HepG2 (cell line): ENCODE measurements at regions not wholly inside any gene's neighbourhood (a gene's known extent, or its start where the extent isn't known, plus 50 kb on each side); places are given as distances from the start of the nearest gene placed in this dataset.

Source experiments
- GATAD2A ChIP-seq: IDR thresholded peaks from 2 replicates; pipeline ENCODE4 v1.6.1; 2016
- JUN ChIP-seq: sonication (generic); formaldehyde crosslinking; IDR thresholded peaks from 2 replicates; pipeline ENCODE4 v1.4.0; 2020; ENCODE audit warnings: mild to moderate bottlenecking, missing genetic modification reagents
- LRRFIP1 ChIP-seq: sonication (generic); formaldehyde crosslinking; conservative IDR thresholded peaks from 2 replicates; pipeline ENCODE4 v1.4.0; 2020; ENCODE audit warnings: missing genetic modification reagents
- MAFF ChIP-seq: IDR thresholded peaks from 2 replicates; pipeline ENCODE4 v1.6.1; 2011; ENCODE audit warnings: low read depth, low read length, improper control_type of control experiment
- MIER3 ChIP-seq: IDR thresholded peaks from 2 replicates; pipeline ENCODE4 v1.6.1; 2016; ENCODE audit warnings: missing compliant biosample characterization, borderline replicate concordance
- MIXL1 ChIP-seq: IDR thresholded peaks from 2 replicates; pipeline ENCODE4 v1.6.1; 2016
- NFE2L1 ChIP-seq: sonication (generic); formaldehyde crosslinking; IDR thresholded peaks from 2 replicates; pipeline ENCODE4 v1.4.0; 2020; ENCODE audit warnings: missing genetic modification reagents, mild to moderate bottlenecking, borderline replicate concordance
- PAX8 ChIP-seq: sonication (generic); formaldehyde crosslinking; IDR thresholded peaks from 2 replicates; pipeline ENCODE4 v1.8.0; 2022; ENCODE audit warnings: mild to moderate bottlenecking, missing genetic modification reagents, borderline replicate concordance
- RELA ChIP-seq: sonication (generic); formaldehyde crosslinking; IDR thresholded peaks from 2 replicates; pipeline ENCODE4 v1.4.0; 2020; ENCODE audit warnings: missing genetic modification reagents
- SNAI1 ChIP-seq: sonication (generic); formaldehyde crosslinking; IDR thresholded peaks from 2 replicates; pipeline ENCODE4 v1.5.0; 2020; ENCODE audit warnings: mild to moderate bottlenecking, missing genetic modification reagents, borderline replicate concordance
- TAF1 ChIP-seq: sonication (generic); formaldehyde crosslinking; IDR thresholded peaks from 2 replicates; pipeline ENCODE4 v1.4.0; 2020; ENCODE audit warnings: missing genetic modification reagents
- TRIM24 ChIP-seq: sonication (generic); formaldehyde crosslinking; IDR thresholded peaks from 2 replicates; pipeline ENCODE4 v1.8.0; 2022; ENCODE audit warnings: mild to moderate bottlenecking, missing genetic modification reagents
- ZEB1 ChIP-seq: IDR thresholded peaks from 2 replicates; pipeline ENCODE4 v1.6.1; 2012; ENCODE audit warnings: mild to moderate bottlenecking, low read depth, inconsistent platforms; ENCODE audit not compliant: insufficient replicate concordance
- ZNF180 ChIP-seq: sonication (generic); formaldehyde crosslinking; IDR thresholded peaks from 2 replicates; pipeline ENCODE4 v1.4.0; 2020; ENCODE audit warnings: low read depth, missing genetic modification reagents, borderline replicate concordance
- ZNF580 ChIP-seq: IDR thresholded peaks from 2 replicates; pipeline ENCODE4 v1.6.1; 2016; ENCODE audit warnings: low read depth, borderline replicate concordance
- ZNF713 ChIP-seq: sonication (generic); formaldehyde crosslinking; IDR thresholded peaks from 2 replicates; pipeline ENCODE4 v1.4.0; 2020; ENCODE audit warnings: mild to moderate bottlenecking, missing genetic modification reagents
- ZNF83 ChIP-seq: sonication (generic); formaldehyde crosslinking; IDR thresholded peaks from 2 replicates; pipeline ENCODE4 v1.4.0; 2020; ENCODE audit warnings: missing genetic modification reagents, mild to moderate bottlenecking, borderline replicate concordance
- ZNF891 ChIP-seq: sonication (generic); formaldehyde crosslinking; IDR thresholded peaks from 2 replicates; pipeline ENCODE4 v1.5.0; 2020; ENCODE audit warnings: mild to moderate bottlenecking, missing genetic modification reagents
- TF ChIP-seq, protein P1 (sequence below): sonication (generic); formaldehyde crosslinking; IDR thresholded peaks from 2 replicates; pipeline ENCODE4 v1.9.0; 2022; ENCODE audit warnings: low read depth, missing genetic modification reagents
- TF ChIP-seq, protein P2 (sequence below): sonication (generic); formaldehyde crosslinking; IDR thresholded peaks from 2 replicates; pipeline ENCODE4 v1.4.0; 2020; ENCODE audit warnings: missing genetic modification reagents, mild to moderate bottlenecking, borderline replicate concordance
- TF ChIP-seq, protein P3 (sequence below): sonication (generic); formaldehyde crosslinking; IDR thresholded peaks from 2 replicates; pipeline ENCODE4 v1.5.0; 2020; ENCODE audit warnings: mild to moderate bottlenecking, missing genetic modification reagents, borderline replicate concordance

DNA sequence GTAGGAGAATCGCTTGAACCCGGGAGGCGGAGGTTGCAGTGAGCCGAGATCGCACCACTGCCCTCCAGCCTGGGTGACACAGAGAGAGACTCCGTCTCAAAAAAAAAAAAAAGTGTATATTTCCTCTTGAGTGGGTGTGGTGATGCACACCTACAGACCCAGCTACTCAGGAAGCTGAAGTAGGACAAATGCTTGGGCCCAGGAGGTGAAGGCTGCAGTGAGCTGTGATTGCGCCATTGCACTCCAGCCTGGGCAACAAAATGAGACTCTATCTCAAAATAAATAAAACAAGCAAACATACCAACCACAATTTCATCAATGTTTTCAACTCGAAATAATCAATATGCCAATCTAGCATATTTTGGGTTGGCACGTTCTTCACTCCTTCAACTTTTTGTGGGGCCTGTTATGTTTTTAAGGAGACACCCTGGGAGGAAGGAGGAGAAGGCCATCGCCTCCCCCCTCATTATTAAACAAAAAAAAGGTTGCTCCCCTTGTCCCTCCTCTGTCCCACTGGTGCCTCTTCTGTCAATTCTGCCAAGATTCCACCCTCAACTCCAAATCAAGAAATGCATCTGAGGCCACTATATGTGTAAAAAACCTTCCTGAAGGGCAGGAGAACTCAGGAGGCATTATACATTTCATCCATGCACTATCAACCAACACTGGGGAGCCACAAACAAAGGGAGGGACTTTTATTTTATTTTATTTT, 52.4 kb upstream of the ATF7IP2 start (continued):
- TF ChIP-seq, protein P1, sequence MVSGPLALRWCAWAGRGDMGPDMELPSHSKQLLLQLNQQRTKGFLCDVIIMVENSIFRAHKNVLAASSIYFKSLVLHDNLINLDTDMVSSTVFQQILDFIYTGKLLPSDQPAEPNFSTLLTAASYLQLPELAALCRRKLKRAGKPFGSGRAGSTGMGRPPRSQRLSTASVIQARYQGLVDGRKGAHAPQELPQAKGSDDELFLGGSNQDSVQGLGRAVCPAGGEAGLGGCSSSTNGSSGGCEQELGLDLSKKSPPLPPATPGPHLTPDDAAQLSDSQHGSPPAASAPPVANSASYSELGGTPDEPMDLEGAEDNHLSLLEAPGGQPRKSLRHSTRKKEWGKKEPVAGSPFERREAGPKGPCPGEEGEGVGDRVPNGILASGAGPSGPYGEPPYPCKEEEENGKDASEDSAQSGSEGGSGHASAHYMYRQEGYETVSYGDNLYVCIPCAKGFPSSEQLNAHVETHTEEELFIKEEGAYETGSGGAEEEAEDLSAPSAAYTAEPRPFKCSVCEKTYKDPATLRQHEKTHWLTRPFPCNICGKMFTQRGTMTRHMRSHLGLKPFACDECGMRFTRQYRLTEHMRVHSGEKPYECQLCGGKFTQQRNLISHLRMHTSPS (CRISPR knock-in tag), result no peak
- TF ChIP-seq SNAI1 (CRISPR knock-in tag) (no peak), ZNF891 (no peak), TAF1 (CRISPR knock-in tag) (no peak), NFE2L1 (no peak), MIER3 (CRISPR knock-in tag) (peak; percentile 29; the same call in 1 of the 2 replicates), TRIM24 (no peak), ZNF180 (no peak), JUN (CRISPR knock-in tag) (no peak), ZNF713 (no peak), RELA (no peak), MAFF (no peak), GATAD2A (peak; percentile 76), MIXL1 (no peak), ZNF83 (CRISPR knock-in tag) (no peak), ZNF580 (CRISPR knock-in tag) (no peak), PAX8 (CRISPR knock-in tag) (no peak), ZEB1 (no peak), LRRFIP1 (CRISPR knock-in tag) (no peak)
- TF ChIP-seq, protein P2, sequence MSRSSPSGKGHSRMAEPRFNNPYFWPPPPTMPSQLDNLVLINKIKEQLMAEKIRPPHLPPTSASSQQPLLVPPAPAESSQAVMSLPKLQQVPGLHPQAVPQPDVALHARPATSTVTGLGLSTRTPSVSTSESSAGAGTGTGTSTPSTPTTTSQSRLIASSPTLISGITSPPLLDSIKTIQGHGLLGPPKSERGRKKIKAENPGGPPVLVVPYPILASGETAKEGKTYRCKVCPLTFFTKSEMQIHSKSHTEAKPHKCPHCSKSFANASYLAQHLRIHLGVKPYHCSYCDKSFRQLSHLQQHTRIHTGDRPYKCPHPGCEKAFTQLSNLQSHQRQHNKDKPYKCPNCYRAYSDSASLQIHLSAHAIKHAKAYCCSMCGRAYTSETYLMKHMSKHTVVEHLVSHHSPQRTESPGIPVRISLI (CRISPR knock-in tag), result peak; percentile 28; the same call in 1 of the 2 replicates
- TF ChIP-seq, protein P3, sequence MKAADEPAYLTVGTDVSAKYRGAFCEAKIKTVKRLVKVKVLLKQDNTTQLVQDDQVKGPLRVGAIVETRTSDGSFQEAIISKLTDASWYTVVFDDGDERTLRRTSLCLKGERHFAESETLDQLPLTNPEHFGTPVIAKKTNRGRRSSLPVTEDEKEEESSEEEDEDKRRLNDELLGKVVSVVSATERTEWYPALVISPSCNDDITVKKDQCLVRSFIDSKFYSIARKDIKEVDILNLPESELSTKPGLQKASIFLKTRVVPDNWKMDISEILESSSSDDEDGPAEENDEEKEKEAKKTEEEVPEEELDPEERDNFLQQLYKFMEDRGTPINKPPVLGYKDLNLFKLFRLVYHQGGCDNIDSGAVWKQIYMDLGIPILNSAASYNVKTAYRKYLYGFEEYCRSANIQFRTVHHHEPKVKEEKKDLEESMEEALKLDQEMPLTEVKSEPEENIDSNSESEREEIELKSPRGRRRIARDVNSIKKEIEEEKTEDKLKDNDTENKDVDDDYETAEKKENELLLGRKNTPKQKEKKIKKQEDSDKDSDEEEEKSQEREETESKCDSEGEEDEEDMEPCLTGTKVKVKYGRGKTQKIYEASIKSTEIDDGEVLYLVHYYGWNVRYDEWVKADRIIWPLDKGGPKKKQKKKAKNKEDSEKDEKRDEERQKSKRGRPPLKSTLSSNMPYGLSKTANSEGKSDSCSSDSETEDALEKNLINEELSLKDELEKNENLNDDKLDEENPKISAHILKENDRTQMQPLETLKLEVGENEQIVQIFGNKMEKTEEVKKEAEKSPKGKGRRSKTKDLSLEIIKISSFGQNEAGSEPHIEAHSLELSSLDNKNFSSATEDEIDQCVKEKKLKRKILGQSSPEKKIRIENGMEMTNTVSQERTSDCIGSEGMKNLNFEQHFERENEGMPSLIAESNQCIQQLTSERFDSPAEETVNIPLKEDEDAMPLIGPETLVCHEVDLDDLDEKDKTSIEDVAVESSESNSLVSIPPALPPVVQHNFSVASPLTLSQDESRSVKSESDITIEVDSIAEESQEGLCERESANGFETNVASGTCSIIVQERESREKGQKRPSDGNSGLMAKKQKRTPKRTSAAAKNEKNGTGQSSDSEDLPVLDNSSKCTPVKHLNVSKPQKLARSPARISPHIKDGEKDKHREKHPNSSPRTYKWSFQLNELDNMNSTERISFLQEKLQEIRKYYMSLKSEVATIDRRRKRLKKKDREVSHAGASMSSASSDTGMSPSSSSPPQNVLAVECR, result no peak
